Chondrocyte (in vitro differentiated cells): ENCODE measurements at regions not wholly inside any gene's neighbourhood (a gene's known extent, or its start where the extent isn't known, plus 50 kb on each side); places are given as distances from the start of the nearest gene placed in this dataset.

Experiments used
- DNase-seq: peaks from one replicate; pipeline ENCODE4 v3.0.0; 2021; ENCODE audit warnings: mixed read lengths, low spot score
- H3K27ac Mint-ChIP-seq: one replicate; pipeline ENCODE4 v1.8.0; 2021; ENCODE audit warnings: mild to moderate bottlenecking, moderate library complexity, mixed read lengths; ENCODE audit not compliant: unreplicated experiment
- H3K27me3 Mint-ChIP-seq: 2 replicates; pipeline ENCODE4 v1.8.0; 2021; ENCODE audit warnings: low read depth, mixed read lengths
- H3K36me3 Mint-ChIP-seq: 2 replicates; pipeline ENCODE4 v1.8.0; 2021; ENCODE audit warnings: low read depth, mixed read lengths
- H3K4me1 Mint-ChIP-seq: 2 replicates; pipeline ENCODE4 v1.8.0; 2021; ENCODE audit warnings: low read depth, mild to moderate bottlenecking, mixed read lengths
- H3K4me3 Mint-ChIP-seq: one replicate; pipeline ENCODE4 v1.8.0; 2021; ENCODE audit warnings: mild to moderate bottlenecking, moderate library complexity, mixed read lengths; ENCODE audit not compliant: unreplicated experiment
- H3K9me3 Mint-ChIP-seq: 2 replicates; pipeline ENCODE4 v1.8.0; 2021; ENCODE audit warnings: low read depth, mixed read lengths
- TF ChIP-seq, protein P1 (sequence below): fragments of 200-600 bp; sonication (generic); IDR thresholded peaks from 2 replicates; pipeline ENCODE4 v1.5.0; 2021; ENCODE audit warnings: antibody characterized with exemption, mild to moderate bottlenecking, moderate library complexity

DNA sequence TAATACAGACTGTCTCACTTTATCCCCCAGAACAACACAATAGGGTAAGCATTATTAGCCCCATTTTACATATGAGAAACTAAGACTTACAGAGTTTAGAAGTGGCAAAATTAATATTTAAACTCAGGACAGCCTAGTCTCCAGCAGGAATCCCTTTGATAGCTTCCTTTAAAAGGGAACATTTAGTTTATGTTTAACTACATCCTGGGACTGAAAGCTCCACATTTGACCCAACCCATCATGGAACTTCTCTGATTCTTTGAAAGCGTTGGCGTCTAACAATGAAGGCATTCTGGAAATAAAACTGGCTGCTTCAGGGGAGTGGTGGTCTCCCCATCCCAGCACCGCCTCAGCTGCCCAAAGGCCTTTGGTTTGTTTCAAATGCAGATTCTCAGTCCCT is 250.6 kb upstream of the NFIA start:
- TF ChIP-seq, protein P1, sequence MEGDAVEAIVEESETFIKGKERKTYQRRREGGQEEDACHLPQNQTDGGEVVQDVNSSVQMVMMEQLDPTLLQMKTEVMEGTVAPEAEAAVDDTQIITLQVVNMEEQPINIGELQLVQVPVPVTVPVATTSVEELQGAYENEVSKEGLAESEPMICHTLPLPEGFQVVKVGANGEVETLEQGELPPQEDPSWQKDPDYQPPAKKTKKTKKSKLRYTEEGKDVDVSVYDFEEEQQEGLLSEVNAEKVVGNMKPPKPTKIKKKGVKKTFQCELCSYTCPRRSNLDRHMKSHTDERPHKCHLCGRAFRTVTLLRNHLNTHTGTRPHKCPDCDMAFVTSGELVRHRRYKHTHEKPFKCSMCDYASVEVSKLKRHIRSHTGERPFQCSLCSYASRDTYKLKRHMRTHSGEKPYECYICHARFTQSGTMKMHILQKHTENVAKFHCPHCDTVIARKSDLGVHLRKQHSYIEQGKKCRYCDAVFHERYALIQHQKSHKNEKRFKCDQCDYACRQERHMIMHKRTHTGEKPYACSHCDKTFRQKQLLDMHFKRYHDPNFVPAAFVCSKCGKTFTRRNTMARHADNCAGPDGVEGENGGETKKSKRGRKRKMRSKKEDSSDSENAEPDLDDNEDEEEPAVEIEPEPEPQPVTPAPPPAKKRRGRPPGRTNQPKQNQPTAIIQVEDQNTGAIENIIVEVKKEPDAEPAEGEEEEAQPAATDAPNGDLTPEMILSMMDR = no peak
- Mint-ChIP-seq H3K27ac (no peak overlapping the region), H3K9me3 (peaks cover 2% of the 10 kb centered on the region), H3K4me3 (no peak overlapping the region), H3K27me3 (no peaks in the 10 kb centered on the region), H3K36me3 (no peaks in the 10 kb centered on the region), H3K4me1 (peaks cover 10% of the 10 kb centered on the region)
- DNase-seq = no peak

DNA sequence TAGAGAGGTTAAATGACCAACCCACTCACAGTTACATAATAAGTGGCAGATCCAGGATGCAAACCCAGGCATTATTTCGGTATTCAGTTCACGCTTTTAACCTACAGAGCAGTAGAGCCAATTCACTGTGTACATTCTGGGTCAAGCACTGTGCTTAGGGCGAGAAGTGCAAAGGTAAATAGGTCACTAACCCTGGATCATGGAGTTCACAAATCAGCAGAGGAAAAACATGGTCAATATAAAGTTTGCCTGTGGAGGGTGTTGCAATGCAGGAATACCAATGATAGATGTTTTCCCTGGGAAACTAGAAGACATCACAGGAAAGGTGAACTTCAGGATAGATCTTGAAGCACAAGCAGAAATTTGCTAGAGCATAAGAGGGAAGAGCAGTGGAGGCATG is 253.4 kb upstream of the NFIA start:
- Mint-ChIP-seq H3K27ac (no peak overlapping the region), H3K36me3 (no peaks in the 10 kb centered on the region), H3K4me1 (peaks cover 10% of the 10 kb centered on the region), H3K4me3 (no peak overlapping the region), H3K27me3 (no peaks in the 10 kb centered on the region), H3K9me3 (peaks cover 8% of the 10 kb centered on the region)
- TF ChIP-seq, protein P1 = no peak
- DNase-seq = no peak

DNA sequence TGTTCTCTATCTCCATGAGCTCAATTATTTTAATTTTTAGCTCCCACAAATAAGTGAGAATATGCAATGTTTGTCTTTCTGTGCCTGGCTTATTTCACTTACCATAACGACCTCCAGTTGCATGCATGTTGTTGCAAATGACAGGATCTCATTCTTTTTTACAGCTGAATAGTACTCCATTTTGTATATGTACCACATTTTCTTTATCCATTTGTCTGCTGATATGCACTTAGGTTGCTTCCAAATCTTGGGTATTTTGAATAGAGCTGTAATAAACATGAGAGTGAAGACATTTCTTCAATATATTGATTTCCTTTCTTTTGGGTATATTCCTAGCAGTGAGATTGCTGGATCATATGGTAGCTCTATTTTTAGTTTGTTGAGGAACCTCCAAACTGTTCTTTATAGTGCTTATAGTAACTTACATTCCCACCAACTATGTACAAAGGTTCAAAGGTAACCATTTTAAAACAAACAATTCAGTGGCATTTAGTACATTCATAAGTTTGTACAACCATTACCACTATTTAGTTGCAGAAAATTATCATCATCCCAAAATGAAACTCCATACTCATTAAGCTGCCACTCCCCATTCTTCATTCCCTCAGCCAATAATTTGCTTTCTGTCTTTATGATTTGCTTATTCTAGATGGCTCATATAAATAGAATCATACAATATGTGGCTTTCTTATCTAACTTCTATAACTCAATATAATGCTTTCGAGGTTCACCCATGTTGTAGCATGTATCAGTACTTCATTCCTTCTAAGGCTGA is 255.9 kb upstream of the NFIA start:
- no peaks in the 10 kb centered on the region for H3K27me3 Mint-ChIP-seq
- peaks cover 8% of the 10 kb centered on the region for H3K9me3 Mint-ChIP-seq
- no peaks in the 10 kb centered on the region for H3K36me3 Mint-ChIP-seq
- no peak for DNase-seq
- H3K27ac Mint-ChIP-seq = no peak overlapping the region
- TF ChIP-seq, protein P1 = no peak
- no peak overlapping the region for H3K4me3 Mint-ChIP-seq
- H3K4me1 Mint-ChIP-seq = no peaks in the 10 kb centered on the region

DNA sequence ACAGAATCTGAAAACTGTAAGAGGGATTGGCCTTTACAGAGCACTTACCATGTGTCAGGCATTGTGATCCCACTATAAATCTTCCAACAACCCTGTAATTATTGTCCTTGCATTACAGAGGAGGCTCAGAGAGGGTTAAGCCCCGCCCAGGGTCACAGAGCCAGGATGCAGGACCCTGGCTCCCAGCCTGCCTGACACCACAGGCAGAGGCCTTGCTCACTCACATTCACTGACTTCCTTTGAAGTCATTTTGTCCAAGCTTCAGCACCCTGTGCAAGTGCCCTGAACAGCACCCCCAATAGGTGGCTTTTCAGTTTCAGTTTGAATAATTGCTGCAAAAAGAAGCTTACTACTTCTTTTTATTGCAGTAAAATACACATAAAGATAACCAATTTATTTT is 256.8 kb upstream of the NFIA start:
- H3K9me3 Mint-ChIP-seq = peaks cover 10% of the 10 kb centered on the region
- no peaks in the 10 kb centered on the region for H3K27me3 Mint-ChIP-seq
- no peak for DNase-seq
- H3K4me3 Mint-ChIP-seq = no peak overlapping the region
- peaks cover 2% of the 10 kb centered on the region for H3K36me3 Mint-ChIP-seq
- TF ChIP-seq, protein P1 = peak; percentile 44
- no peak overlapping the region for H3K27ac Mint-ChIP-seq
- no peaks in the 10 kb centered on the region for H3K4me1 Mint-ChIP-seq

DNA sequence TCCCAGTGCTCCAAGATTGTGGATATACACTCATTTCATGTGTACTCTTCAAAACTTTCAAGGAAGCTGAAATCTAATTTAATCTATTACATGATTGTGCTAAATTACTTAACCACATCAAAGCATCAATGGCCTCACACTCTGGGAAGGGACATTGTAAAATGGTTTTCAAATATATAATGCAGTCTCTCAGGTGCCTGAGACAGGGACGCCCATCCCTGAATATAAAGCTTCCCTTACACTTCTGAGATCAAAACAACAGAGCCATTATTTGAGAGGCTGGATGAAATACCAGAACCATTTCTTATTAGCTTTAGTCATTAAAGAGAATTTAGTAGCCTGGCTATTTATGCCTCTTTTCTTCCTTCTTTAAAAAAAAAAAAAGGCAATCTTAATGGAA is 259.2 kb upstream of the NFIA start:
- no peaks in the 10 kb centered on the region for H3K27me3 Mint-ChIP-seq
- H3K4me1 Mint-ChIP-seq = no peaks in the 10 kb centered on the region
- TF ChIP-seq, protein P1 = no peak
- DNase-seq = no peak
- no peak overlapping the region for H3K4me3 Mint-ChIP-seq
- H3K9me3 Mint-ChIP-seq = peaks cover 10% of the 10 kb centered on the region
- H3K36me3 Mint-ChIP-seq = peaks cover 2% of the 10 kb centered on the region
- H3K27ac Mint-ChIP-seq = no peak overlapping the region
